ENCODE measurements at regions not wholly inside any gene's neighbourhood (a gene's known extent, or its start where the extent isn't known, plus 50 kb on each side); places are given as distances from the start of the nearest gene placed in this dataset.

DNA sequence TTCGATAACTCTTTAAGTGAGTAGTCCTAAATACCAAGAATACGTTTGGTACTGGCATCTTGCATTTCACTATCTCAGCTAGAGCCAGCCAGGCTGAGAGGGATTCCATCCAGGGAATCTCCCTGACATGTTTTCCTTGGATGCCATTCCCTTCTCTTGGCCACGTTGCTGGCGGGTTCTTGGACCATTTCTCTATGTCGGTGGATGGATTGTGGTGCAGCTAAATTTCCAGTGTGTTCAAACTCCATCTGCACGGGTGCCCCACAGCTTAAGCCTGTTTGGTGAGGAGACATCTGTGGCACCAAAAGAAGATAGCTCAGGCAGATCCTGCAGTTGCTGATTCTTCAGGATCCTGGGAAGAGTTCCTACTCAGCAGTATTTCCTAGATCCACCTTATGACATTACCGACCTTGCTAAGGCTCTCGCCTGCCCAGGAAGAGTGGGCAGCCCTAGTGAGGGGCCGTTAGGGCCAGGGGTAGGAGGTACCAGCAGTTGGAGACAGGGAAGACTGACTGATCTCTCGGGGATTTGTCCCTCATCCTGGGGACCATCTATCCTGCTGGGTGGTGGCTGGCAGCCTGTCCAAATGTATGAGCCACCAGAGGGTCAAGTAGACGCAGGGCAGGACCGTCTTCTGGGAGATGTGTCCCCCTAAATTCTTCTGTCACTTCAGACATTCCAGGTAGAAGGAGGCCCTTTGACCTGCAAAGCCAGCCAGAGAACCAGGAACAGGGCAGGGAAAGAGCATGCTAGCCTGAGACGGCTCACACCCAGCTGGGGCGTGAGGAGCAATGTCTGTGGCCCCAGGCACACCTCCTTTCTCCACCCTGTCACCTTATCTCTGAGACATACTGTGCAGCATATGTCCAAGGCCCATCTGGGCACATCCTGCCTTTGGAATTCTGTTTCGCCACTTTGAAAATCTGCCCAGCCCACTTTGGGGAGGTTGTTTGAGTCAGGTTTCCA lies 72.6 kb upstream of the CAPRIN2 start:
- Histone ChIP-seq H3K9me2 (replicated peaks; ENCODE audit: low read depth, low read length) (no peaks in the 10 kb centered on the region), H2AFZ (ENCODE audit: low read length) (no peak overlapping the region), H3F3A (ENCODE audit: low read depth) (no peaks in the 10 kb centered on the region), H3K4me1 (ENCODE audit: insufficient read depth, low read length, poor library complexity, severe bottlenecking) (peaks cover 2% of the 10 kb centered on the region), H3K4me3 (ENCODE audit: low read length, poor library complexity, severe bottlenecking) (no peak overlapping the region), H3K9ac (ENCODE audit: low read depth, low read length, poor library complexity, severe bottlenecking) (no peak overlapping the region), H4K20me1 (ENCODE audit: insufficient read depth, low read length, poor library complexity, severe bottlenecking) (no peaks in the 10 kb centered on the region), H3K9me3 (ENCODE audit: insufficient read depth, low read depth, low read length) (no peaks in the 10 kb centered on the region; the same call in 1 of the 2 replicates), H3K4me2 (ENCODE audit: low read depth, low read length, poor library complexity, severe bottlenecking) (no peak overlapping the region), H3K27me3 (ENCODE audit: insufficient read depth, low read length, poor library complexity, severe bottlenecking) (no peaks in the 10 kb centered on the region), H3K79me2 (ENCODE audit: insufficient read depth, low read length) (no peaks in the 10 kb centered on the region), H3K36me3 (ENCODE audit: insufficient read depth, low read length) (no peaks in the 10 kb centered on the region)
- TF ChIP-seq, protein P1, sequence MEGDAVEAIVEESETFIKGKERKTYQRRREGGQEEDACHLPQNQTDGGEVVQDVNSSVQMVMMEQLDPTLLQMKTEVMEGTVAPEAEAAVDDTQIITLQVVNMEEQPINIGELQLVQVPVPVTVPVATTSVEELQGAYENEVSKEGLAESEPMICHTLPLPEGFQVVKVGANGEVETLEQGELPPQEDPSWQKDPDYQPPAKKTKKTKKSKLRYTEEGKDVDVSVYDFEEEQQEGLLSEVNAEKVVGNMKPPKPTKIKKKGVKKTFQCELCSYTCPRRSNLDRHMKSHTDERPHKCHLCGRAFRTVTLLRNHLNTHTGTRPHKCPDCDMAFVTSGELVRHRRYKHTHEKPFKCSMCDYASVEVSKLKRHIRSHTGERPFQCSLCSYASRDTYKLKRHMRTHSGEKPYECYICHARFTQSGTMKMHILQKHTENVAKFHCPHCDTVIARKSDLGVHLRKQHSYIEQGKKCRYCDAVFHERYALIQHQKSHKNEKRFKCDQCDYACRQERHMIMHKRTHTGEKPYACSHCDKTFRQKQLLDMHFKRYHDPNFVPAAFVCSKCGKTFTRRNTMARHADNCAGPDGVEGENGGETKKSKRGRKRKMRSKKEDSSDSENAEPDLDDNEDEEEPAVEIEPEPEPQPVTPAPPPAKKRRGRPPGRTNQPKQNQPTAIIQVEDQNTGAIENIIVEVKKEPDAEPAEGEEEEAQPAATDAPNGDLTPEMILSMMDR (conservative IDR thresholded peaks at IDR 0.05; ENCODE audit: low read length), result no peak
- TF ChIP-seq EZH2phosphoT487 (IDR thresholded peaks at IDR 0.05; ENCODE audit: borderline replicate concordance), result no peak

DNA sequence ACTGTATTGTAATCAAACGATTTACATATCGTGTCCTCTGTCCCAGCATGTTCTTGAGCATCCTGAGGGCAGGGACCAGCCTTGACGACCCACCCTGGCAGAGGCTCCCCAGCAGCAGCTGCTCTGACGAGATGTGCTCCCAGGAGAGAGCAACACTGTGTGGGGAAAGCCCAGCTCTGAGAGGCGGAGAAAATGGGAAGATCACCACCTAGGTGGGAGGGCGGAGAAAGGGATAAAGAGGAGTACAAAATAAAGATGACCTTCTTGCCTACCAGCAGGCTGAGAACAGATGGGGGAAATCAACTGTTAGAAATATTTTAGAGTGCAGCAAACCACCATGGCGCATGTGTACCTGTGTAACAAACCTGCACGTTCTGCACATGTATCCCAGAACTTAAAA lies 71.5 kb upstream of the CAPRIN2 start:
- TF ChIP-seq EZH2phosphoT487 (IDR thresholded peaks at IDR 0.05; ENCODE audit: borderline replicate concordance), result no peak
- TF ChIP-seq, protein P1 (conservative IDR thresholded peaks at IDR 0.05; ENCODE audit: low read length), result no peak
- Histone ChIP-seq H2AFZ (ENCODE audit: low read length) (no peak overlapping the region), H4K20me1 (ENCODE audit: insufficient read depth, low read length, poor library complexity, severe bottlenecking) (no peaks in the 10 kb centered on the region), H3F3A (ENCODE audit: low read depth) (no peaks in the 10 kb centered on the region), H3K9me3 (ENCODE audit: insufficient read depth, low read depth, low read length) (no peaks in the 10 kb centered on the region; the same call in 1 of the 2 replicates), H3K36me3 (ENCODE audit: insufficient read depth, low read length) (no peaks in the 10 kb centered on the region), H3K4me2 (ENCODE audit: low read depth, low read length, poor library complexity, severe bottlenecking) (no peak overlapping the region), H3K27me3 (ENCODE audit: insufficient read depth, low read length, poor library complexity, severe bottlenecking) (no peaks in the 10 kb centered on the region), H3K9me2 (replicated peaks; ENCODE audit: low read depth, low read length) (no peaks in the 10 kb centered on the region), H3K4me3 (ENCODE audit: low read length, poor library complexity, severe bottlenecking) (no peak overlapping the region), H3K9ac (ENCODE audit: low read depth, low read length, poor library complexity, severe bottlenecking) (no peak overlapping the region), H3K79me2 (ENCODE audit: insufficient read depth, low read length) (no peaks in the 10 kb centered on the region), H3K4me1 (ENCODE audit: insufficient read depth, low read length, poor library complexity, severe bottlenecking) (peaks cover 10% of the 10 kb centered on the region)

DNA sequence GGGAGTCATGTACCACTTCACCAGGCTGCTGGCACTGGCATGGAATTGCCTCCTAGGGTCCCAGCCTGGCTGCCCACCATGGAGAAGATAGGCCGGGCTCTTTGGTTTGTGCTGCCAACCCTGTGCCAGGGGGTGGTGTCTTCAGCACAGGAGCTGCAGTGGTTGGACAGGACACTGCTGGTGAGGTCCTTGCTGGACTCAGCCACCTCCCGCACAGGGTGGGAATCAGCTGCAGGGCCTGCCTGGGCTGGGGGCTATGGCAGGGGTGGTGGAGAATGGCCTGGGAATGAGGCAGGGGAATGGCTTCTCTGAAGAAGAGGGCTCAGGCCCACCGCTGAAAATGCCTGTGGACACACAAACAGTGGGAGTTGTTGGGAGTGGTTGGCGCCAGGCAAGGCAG lies 70.6 kb upstream of the CAPRIN2 start:
- Histone ChIP-seq H3K36me3 (ENCODE audit: insufficient read depth, low read length) (no peaks in the 10 kb centered on the region), H4K20me1 (ENCODE audit: insufficient read depth, low read length, poor library complexity, severe bottlenecking) (no peaks in the 10 kb centered on the region), H2AFZ (ENCODE audit: low read length) (no peak overlapping the region), H3K9ac (ENCODE audit: low read depth, low read length, poor library complexity, severe bottlenecking) (no peak overlapping the region), H3F3A (ENCODE audit: low read depth) (no peaks in the 10 kb centered on the region), H3K4me2 (ENCODE audit: low read depth, low read length, poor library complexity, severe bottlenecking) (no peak overlapping the region), H3K9me3 (ENCODE audit: insufficient read depth, low read depth, low read length) (no peaks in the 10 kb centered on the region), H3K79me2 (ENCODE audit: insufficient read depth, low read length) (no peaks in the 10 kb centered on the region), H3K4me3 (ENCODE audit: low read length, poor library complexity, severe bottlenecking) (no peak overlapping the region), H3K4me1 (ENCODE audit: insufficient read depth, low read length, poor library complexity, severe bottlenecking) (peaks cover 10% of the 10 kb centered on the region), H3K9me2 (replicated peaks; ENCODE audit: low read depth, low read length) (no peaks in the 10 kb centered on the region), H3K27me3 (ENCODE audit: insufficient read depth, low read length, poor library complexity, severe bottlenecking) (no peaks in the 10 kb centered on the region)
- no peak for TF ChIP-seq EZH2phosphoT487 (IDR thresholded peaks at IDR 0.05; ENCODE audit: borderline replicate concordance)
- TF ChIP-seq, protein P1 (conservative IDR thresholded peaks at IDR 0.05; ENCODE audit: low read length), result no peak
